Gastrocnemius medialis (tissue), 4 donors: ENCODE measurements at regions not wholly inside any gene's neighbourhood (a gene's known extent, or its start where the extent isn't known, plus 50 kb on each side); places are given as distances from the start of the nearest gene placed in this dataset.

Experiments used
- POLR2A ChIP-seq, 2 donors: fragments of 450-650 bp; IDR thresholded peaks; one replicate each; pipeline ENCODE4 v1.6.1; 2017; ENCODE audit warnings: antibody characterized with exemption in 2 of 2, mild to moderate bottlenecking in 2 of 2, moderate library complexity in 2 of 2
- TF ChIP-seq, protein P1 (sequence below), 5 experiments: fragments of 450-650 bp in 3 of 5; fragments of 200-600 bp in 2 of 5; sonication (generic) in 2 of 5; IDR thresholded peaks in 4 of 5; conservative IDR thresholded peaks in 1 of 5; 1 replicate in 4 of 5; 2 replicates in 1 of 5; pipeline ENCODE4 v1.5.1; 2016 to 2019; ENCODE audit warnings: antibody characterized with exemption in 5 of 5, mild to moderate bottlenecking in 3 of 5, moderate library complexity in 3 of 5

GRCh38 chrX:85493821-85494220 lies 114.4 kb upstream of the POF1B start:
- TF ChIP-seq, protein P1, sequence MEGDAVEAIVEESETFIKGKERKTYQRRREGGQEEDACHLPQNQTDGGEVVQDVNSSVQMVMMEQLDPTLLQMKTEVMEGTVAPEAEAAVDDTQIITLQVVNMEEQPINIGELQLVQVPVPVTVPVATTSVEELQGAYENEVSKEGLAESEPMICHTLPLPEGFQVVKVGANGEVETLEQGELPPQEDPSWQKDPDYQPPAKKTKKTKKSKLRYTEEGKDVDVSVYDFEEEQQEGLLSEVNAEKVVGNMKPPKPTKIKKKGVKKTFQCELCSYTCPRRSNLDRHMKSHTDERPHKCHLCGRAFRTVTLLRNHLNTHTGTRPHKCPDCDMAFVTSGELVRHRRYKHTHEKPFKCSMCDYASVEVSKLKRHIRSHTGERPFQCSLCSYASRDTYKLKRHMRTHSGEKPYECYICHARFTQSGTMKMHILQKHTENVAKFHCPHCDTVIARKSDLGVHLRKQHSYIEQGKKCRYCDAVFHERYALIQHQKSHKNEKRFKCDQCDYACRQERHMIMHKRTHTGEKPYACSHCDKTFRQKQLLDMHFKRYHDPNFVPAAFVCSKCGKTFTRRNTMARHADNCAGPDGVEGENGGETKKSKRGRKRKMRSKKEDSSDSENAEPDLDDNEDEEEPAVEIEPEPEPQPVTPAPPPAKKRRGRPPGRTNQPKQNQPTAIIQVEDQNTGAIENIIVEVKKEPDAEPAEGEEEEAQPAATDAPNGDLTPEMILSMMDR (IDR thresholded peaks at IDR 0.05 in 4 of 5, conservative IDR thresholded peaks at IDR 0.05 in 1 of 5) = no peak
- TF ChIP-seq POLR2A (IDR thresholded peaks at IDR 0.05) = no peak
